Parathyroid adenoma (tissue), 2 donors: ENCODE measurements at regions not wholly inside any gene's neighbourhood (a gene's known extent, or its start where the extent isn't known, plus 50 kb on each side); places are given as distances from the start of the nearest gene placed in this dataset.
A peak's percentile ranks its signal among the peaks of the same experiment; 100 is the strongest.

Experiments
- H2AFZ ChIP-seq: fragments of 300-600 bp; sonication (generic); one replicate; pipeline ENCODE4 v1.7.0; 2017; ENCODE audit warnings: antibody characterized with exemption, mild to moderate bottlenecking
- H3K27ac ChIP-seq: fragments of 300-600 bp; sonication (generic); one replicate; pipeline ENCODE4 v1.7.0; 2017
- H3K27me3 ChIP-seq: fragments of 300-600 bp; sonication (generic); one replicate; pipeline ENCODE4 v1.7.0; 2017; ENCODE audit warnings: low read length; ENCODE audit not compliant: control insufficient read depth, insufficient read depth
- H3K36me3 ChIP-seq: fragments of 300-600 bp; sonication (generic); one replicate; pipeline ENCODE4 v1.7.0; 2017; ENCODE audit warnings: low read length; ENCODE audit not compliant: control insufficient read depth, insufficient read depth
- H3K4me1 ChIP-seq: fragments of 300-600 bp; sonication (generic); one replicate; pipeline ENCODE4 v1.7.0; 2017; ENCODE audit warnings: control low read depth
- H3K4me2 ChIP-seq: fragments of 300-600 bp; sonication (generic); one replicate; pipeline ENCODE4 v1.7.0; 2017; ENCODE audit warnings: low read length
- H3K4me3 ChIP-seq: fragments of 300-600 bp; sonication (generic); one replicate; pipeline ENCODE4 v1.7.0; 2017; ENCODE audit warnings: low read depth, low read length
- H3K79me2 ChIP-seq: fragments of 300-600 bp; sonication (generic); one replicate; pipeline ENCODE4 v1.7.0; 2017; ENCODE audit warnings: control low read depth
- H3K9ac ChIP-seq: fragments of 300-600 bp; sonication (generic); one replicate; pipeline ENCODE4 v1.7.0; 2017; ENCODE audit warnings: mild to moderate bottlenecking
- H3K9me3 ChIP-seq: fragments of 300-600 bp; sonication (generic); one replicate; pipeline ENCODE4 v1.7.0; 2017; ENCODE audit warnings: low read length; ENCODE audit not compliant: control insufficient read depth
- TF ChIP-seq, protein P1 (sequence below): fragments of 300-600 bp; sonication (generic); IDR thresholded peaks from one replicate; pipeline ENCODE4 v1.7.0; 2017; ENCODE audit warnings: antibody characterized with exemption, mild to moderate bottlenecking
- donor health status: primary hyperparathyroidism.

DNA sequence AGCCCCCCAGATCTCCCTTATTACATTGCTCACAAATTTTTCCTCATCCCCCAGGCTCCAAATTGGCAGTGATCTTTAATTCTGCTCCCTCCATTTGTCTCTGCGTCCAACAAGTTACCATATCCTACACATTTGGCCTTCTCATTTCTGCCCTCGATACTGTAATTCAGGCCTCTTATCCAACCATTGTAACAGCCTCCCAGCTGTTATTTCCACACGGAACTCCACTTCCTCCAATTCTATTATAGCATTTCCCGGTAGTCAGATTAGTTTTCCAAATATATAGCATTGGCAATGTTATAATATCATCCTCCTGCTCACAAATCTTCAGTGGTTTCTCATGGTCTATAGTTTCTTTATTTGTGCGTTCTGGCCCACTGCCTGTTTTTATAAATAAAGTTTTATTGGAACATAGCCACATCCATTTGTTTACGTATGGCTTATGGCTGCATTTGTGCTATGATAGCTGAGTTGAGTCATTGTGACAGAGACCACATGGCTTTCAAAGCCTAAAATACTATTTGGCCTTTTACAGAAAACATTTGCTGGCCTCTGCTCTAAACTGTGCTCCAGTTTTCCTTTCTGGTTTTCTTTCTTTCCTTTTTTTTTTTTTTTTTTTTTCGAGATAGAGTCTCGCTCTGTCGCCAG, 126.5 kb upstream of the ZNF438 start:
- H3K9me3 ChIP-seq, result peaks cover 4% of the 10 kb centered on the region
- no peak overlapping the region for H3K4me2 ChIP-seq

DNA sequence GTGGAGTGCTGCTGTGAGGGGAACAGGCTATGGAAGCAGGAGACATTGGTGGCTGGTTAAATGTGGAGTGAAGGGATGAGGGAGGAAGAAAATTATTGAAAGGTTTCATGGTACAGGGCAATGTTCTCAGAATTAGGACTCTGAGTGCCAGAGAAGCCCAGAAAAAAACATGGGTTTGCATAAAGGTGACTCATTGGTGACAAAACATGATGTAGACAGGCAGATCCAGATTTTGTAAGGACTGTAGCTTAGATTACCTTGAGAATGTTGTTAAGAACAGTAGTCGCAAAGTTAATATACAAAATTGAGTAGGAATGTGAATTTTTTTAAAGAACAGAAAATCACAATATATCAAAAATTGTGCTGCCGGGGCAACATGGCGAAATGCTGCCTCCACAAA, 134.9 kb upstream of the ZNF438 start:
- no peaks in the 10 kb centered on the region for H3K79me2 ChIP-seq
- H3K4me2 ChIP-seq, result no peak overlapping the region
- TF ChIP-seq, protein P1, sequence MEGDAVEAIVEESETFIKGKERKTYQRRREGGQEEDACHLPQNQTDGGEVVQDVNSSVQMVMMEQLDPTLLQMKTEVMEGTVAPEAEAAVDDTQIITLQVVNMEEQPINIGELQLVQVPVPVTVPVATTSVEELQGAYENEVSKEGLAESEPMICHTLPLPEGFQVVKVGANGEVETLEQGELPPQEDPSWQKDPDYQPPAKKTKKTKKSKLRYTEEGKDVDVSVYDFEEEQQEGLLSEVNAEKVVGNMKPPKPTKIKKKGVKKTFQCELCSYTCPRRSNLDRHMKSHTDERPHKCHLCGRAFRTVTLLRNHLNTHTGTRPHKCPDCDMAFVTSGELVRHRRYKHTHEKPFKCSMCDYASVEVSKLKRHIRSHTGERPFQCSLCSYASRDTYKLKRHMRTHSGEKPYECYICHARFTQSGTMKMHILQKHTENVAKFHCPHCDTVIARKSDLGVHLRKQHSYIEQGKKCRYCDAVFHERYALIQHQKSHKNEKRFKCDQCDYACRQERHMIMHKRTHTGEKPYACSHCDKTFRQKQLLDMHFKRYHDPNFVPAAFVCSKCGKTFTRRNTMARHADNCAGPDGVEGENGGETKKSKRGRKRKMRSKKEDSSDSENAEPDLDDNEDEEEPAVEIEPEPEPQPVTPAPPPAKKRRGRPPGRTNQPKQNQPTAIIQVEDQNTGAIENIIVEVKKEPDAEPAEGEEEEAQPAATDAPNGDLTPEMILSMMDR, result no peak
- H3K9ac ChIP-seq, result no peak overlapping the region
- H3K27ac ChIP-seq, result no peak overlapping the region
- no peaks in the 10 kb centered on the region for H3K36me3 ChIP-seq
- H3K4me3 ChIP-seq, result no peak overlapping the region
- H3K4me1 ChIP-seq, result no peaks in the 10 kb centered on the region
- no peaks in the 10 kb centered on the region for H3K27me3 ChIP-seq
- no peaks in the 10 kb centered on the region for H3K9me3 ChIP-seq
- no peak overlapping the region for H2AFZ ChIP-seq

More for the DNA sequence above, 126.5 kb upstream of the ZNF438 start:
- no peaks in the 10 kb centered on the region for H3K79me2 ChIP-seq
- H3K27ac ChIP-seq, result peak overlapping the region; percentile 33
- no peaks in the 10 kb centered on the region for H3K27me3 ChIP-seq
- H3K4me3 ChIP-seq, result no peak overlapping the region
- no peaks in the 10 kb centered on the region for H3K4me1 ChIP-seq
- TF ChIP-seq, protein P1, result no peak
- no peak overlapping the region for H2AFZ ChIP-seq
- H3K36me3 ChIP-seq, result no peaks in the 10 kb centered on the region
- no peak overlapping the region for H3K9ac ChIP-seq

DNA sequence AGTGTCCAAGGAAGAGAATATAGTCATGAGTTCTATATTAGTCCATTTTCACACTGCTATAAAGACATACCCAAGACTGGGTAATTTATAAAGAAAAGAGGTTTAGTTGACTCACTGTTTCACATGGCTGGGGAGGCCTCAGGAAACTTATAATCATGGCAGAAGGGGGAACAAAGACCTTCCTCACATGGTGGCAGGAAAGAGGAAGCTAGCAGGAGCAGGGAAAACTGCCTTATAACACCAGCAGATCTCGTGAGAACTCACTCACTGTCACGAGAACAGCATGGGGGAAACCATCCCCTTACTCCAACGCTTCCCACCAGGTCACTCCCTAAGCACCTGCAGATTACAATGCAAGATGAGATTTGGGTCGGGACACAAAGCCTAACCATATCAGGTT, 139.0 kb upstream of the ZNF438 start:
- Histone ChIP-seq H3K9me3 (no peaks in the 10 kb centered on the region), H3K27ac (no peak overlapping the region), H3K4me1 (no peaks in the 10 kb centered on the region), H3K36me3 (no peaks in the 10 kb centered on the region), H2AFZ (no peak overlapping the region), H3K27me3 (no peaks in the 10 kb centered on the region), H3K9ac (no peak overlapping the region), H3K4me3 (no peak overlapping the region), H3K4me2 (no peak overlapping the region), H3K79me2 (no peaks in the 10 kb centered on the region)
- TF ChIP-seq, protein P1, result no peak

DNA sequence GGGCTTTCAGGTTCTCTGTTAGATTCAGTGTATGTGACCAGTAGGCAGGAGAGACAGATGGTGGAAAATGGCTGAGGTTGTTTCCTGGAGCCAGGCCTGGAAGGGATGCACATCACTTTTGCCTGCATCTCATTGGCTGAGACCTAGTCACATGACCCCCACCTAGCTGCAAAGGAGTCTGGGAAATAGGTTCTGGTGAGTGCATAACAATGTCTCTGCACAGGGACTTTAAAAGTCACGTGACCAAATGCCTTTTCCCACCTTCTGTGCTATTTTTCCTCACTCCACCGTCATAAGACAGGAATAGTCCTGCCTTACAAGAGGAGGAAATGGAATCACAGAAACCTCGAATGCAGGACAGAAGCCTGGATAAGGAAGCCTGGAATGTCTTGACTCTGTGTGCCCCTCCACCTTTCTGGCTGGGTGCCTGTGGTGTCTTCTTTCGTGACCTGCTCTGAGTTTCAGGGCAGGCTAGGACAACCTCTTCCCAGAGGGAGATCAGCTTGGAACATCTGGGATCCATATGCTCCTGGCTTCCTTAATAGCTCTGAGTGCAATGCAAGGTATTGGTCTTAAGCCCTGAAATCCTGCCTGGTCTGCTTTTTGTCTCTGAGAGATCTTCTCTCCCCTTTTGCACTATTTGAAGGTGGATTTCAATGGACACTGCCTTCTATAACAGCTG, 139.9 kb upstream of the ZNF438 start:
- Histone ChIP-seq H3K27me3 (no peaks in the 10 kb centered on the region), H3K79me2 (no peaks in the 10 kb centered on the region), H3K9me3 (no peaks in the 10 kb centered on the region), H2AFZ (no peak overlapping the region), H3K9ac (no peak overlapping the region), H3K27ac (no peak overlapping the region), H3K36me3 (no peaks in the 10 kb centered on the region), H3K4me1 (no peaks in the 10 kb centered on the region), H3K4me3 (no peak overlapping the region), H3K4me2 (no peak overlapping the region)
- TF ChIP-seq, protein P1, result no peak

DNA sequence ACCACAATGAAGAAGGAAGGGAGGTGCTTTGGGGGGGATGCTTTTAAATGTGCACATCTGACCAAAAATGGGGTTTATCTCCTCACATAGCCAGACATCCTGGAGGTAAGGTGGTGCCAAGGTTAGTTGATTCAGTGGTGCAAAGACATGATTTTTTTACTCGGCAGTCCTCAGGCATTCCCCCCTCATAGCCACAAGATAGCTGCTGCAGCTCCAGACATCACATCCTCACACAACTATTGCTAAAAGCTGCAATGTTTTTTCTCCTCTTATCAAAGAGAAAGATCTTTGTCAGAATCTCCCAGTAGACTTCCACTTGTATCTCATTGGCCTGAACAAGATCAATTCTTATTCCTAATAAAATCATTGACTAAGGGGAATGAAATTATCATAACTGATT, 141.3 kb upstream of the ZNF438 start:
- no peaks in the 10 kb centered on the region for H3K36me3 ChIP-seq
- no peak overlapping the region for H3K27ac ChIP-seq
- H3K4me1 ChIP-seq, result no peaks in the 10 kb centered on the region
- no peaks in the 10 kb centered on the region for H3K79me2 ChIP-seq
- H2AFZ ChIP-seq, result no peak overlapping the region
- H3K9me3 ChIP-seq, result no peaks in the 10 kb centered on the region
- H3K4me3 ChIP-seq, result no peak overlapping the region
- no peak overlapping the region for H3K4me2 ChIP-seq
- no peaks in the 10 kb centered on the region for H3K27me3 ChIP-seq
- H3K9ac ChIP-seq, result no peak overlapping the region
- TF ChIP-seq, protein P1, result no peak
